GM12878 (cell line): ENCODE measurements at regions not wholly inside any gene's neighbourhood (a gene's known extent, or its start where the extent isn't known, plus 50 kb on each side); places are given as distances from the start of the nearest gene placed in this dataset.

Experiments used
- ATAC-seq: fragments of 200-7000 bp; cut with Tn5 transposase; 3 replicates; pipeline ENCODE4 v1.9.1; 2020; ENCODE audit warnings: mild to moderate bottlenecking, moderate library complexity
- BruUV-seq: library from RNA; stranded (reverse); fragments of 400-500 nt; replicated peaks from 2 replicates; lab custom pipeline; 2021; lab: Mats Ljungman, UMichigan
- CTCF ChIA-PET: fragments of 300-600 bp; sonication (Branson Sonifier 250); formaldehyde crosslinking; extraction: SDS; loops from one replicate; lab custom pipeline; 2021; ENCODE audit warnings: inconsistent platforms; lab: Yijun Ruan, JAX
- POLR2A ChIA-PET: fragments of 350-600 bp; formaldehyde crosslinking; extraction: SDS; loops from one replicate; lab custom pipeline; 2021; ENCODE audit warnings: inconsistent platforms; lab: Charles Lee
- RAD21 ChIA-PET: fragments of 300-600 bp; sonication (Branson Sonifier 250); formaldehyde crosslinking; loops from one replicate; lab custom pipeline; 2023; ENCODE audit warnings: antibody characterized with exemption; ENCODE audit not compliant: unreplicated experiment; lab: Charles Lee
- SMC1A ChIA-PET: fragments of 300-600 bp; sonication (Branson Sonifier 250); formaldehyde crosslinking; loops from one replicate; lab custom pipeline; 2023; ENCODE audit not compliant: unreplicated experiment, uncharacterized antibody; lab: Charles Lee
- DNase-seq: peaks from one replicate; pipeline ENCODE4 v3.0.0-alpha.2; 2011; ENCODE audit warnings: low read depth, low spot score
- FAIRE-seq: peaks from 3 replicates; lab custom pipeline; 2011; peaks lifted over from hg19 to GRCh38; lab: Jason Lieb, UNC
- H2AFZ ChIP-seq: 2 replicates; pipeline ENCODE4 v1.6.0; 2011; ENCODE audit warnings: low read depth, low read length, control low read depth; ENCODE audit not compliant: control insufficient read depth
- H3K27ac ChIP-seq: 2 replicates; pipeline ENCODE4 v1.5.1; 2011; ENCODE audit warnings: control low read depth; ENCODE audit not compliant: control insufficient read depth, insufficient read depth
- H3K27me3 ChIP-seq, 2 experiments: replicated peaks in 1 of 2; 2 replicates each; pipeline versions ENCODE4 v1.6.0 to v1.6.1; 2011; ENCODE audit warnings: low read length in 1 of 2; ENCODE audit not compliant: control insufficient read depth in 2 of 2, insufficient read depth in 2 of 2
- H3K36me3 ChIP-seq, 2 experiments: 2 replicates each; pipeline ENCODE4 v1.5.1; 2011; ENCODE audit warnings: low read length in 1 of 2; ENCODE audit not compliant: control insufficient read depth in 2 of 2, insufficient read depth in 2 of 2
- H3K4me1 ChIP-seq: 2 replicates; pipeline ENCODE4 v1.6.1; 2011; ENCODE audit warnings: mild to moderate bottlenecking, low read length, moderate library complexity, mixed read lengths; ENCODE audit not compliant: control insufficient read depth, insufficient read depth
- H3K4me2 ChIP-seq: 2 replicates; pipeline ENCODE4 v1.6.0; 2011; ENCODE audit warnings: control low read depth; ENCODE audit not compliant: control insufficient read depth, insufficient read depth
- H3K4me3 ChIP-seq: fragments of 200-600 bp; sonication (generic); 2 replicates; pipeline ENCODE4 v1.5.1; 2016
- H3K79me2 ChIP-seq: 2 replicates; pipeline ENCODE4 v1.6.0; 2011; ENCODE audit warnings: low read length; ENCODE audit not compliant: control insufficient read depth, insufficient read depth
- H3K9ac ChIP-seq: 2 replicates; pipeline ENCODE4 v1.8.0; 2011; ENCODE audit warnings: low read length, control low read depth, mixed read lengths; ENCODE audit not compliant: control insufficient read depth, insufficient read depth
- H3K9me3 ChIP-seq: replicated peaks from 3 replicates; pipeline ENCODE4 v1.5.1; 2011; ENCODE audit warnings: mild to moderate bottlenecking, low read length; ENCODE audit not compliant: control insufficient read depth, insufficient read depth
- H4K20me1 ChIP-seq: 2 replicates; pipeline ENCODE4 v1.6.0; 2011; ENCODE audit not compliant: control insufficient read depth, insufficient read depth
- E4F1 ChIP-seq: fragments of 450-650 bp; IDR thresholded peaks from 2 replicates; pipeline ENCODE4 v1.6.1; 2018; ENCODE audit warnings: borderline replicate concordance, mild to moderate bottlenecking; ENCODE audit not compliant: partially characterized antibody
- NR2C2 ChIP-seq: IDR thresholded peaks from 2 replicates; pipeline ENCODE4 v1.6.1; 2011; ENCODE audit warnings: borderline replicate concordance, low read depth; ENCODE audit not compliant: control insufficient read depth, insufficient read length
- POLR2AphosphoS5 ChIP-seq: IDR thresholded peaks from 2 replicates; pipeline ENCODE4 v1.6.1; 2011; ENCODE audit warnings: mild to moderate bottlenecking, low read length, inconsistent platforms
- RUNX3 ChIP-seq: IDR thresholded peaks from 2 replicates; pipeline ENCODE4 v1.6.1; 2012; ENCODE audit warnings: low read length, inconsistent platforms
- TAF1 ChIP-seq: IDR thresholded peaks from 2 replicates; pipeline ENCODE4 v1.6.1; 2011; ENCODE audit warnings: mild to moderate bottlenecking, low read depth, low read length, borderline replicate concordance
- TARDBP ChIP-seq: IDR thresholded peaks from 2 replicates; pipeline ENCODE4 v1.6.1; 2016; ENCODE audit warnings: borderline replicate concordance
- USF2 ChIP-seq: IDR thresholded peaks from 2 replicates; pipeline ENCODE4 v1.6.1; 2011; ENCODE audit warnings: low read depth, low read length, improper control_type of control experiment, borderline replicate concordance
- WGBS: methylation state at CpG from one replicate; pipeline ENCODE4 v1.1.6; 2016; ENCODE audit warnings: low lambda C conversion rate; ENCODE audit not compliant: insufficient replicate concordance, insufficient coverage; ENCODE audit errors: missing lambda C conversion rate; 5-methylcytosine and 5-hydroxymethylcytosine counted together
- in situ Hi-C: fragments of 300-500 bp; cut with MboI; formaldehyde crosslinking; loops from 9 replicates; pipeline ENCODE4 v1.14.3; 2018; ENCODE audit warnings: mixed read lengths
- intact Hi-C: fragments of 100-400 bp; cut with micrococcal nuclease; formaldehyde crosslinking; loops from one replicate; pipeline ENCODE4 v1.14.2; 2022; ENCODE audit not compliant: unreplicated experiment

GRCh38 chr2:7812231-7812995, 869.4 kb upstream of the ID2 start:
- DNase-seq: no peak
- ChIA-PET RAD21 (no interaction called here), CTCF (no interaction called here), SMC1A (interaction anchor here (1.7 to 1.9 kb wide), 2 partner anchors 35 to 87 kb away, joined by 4 read pairs; no protein-coding TSS in a partner anchor), POLR2A (no interaction called here)
- H3K27me3 ChIP-seq: no peaks in the 10 kb centered on the region
- no peaks in the 10 kb centered on the region for H4K20me1 ChIP-seq
- no peak overlapping the region for H2AFZ ChIP-seq
- no peaks in the 10 kb centered on the region for H3K4me1 ChIP-seq
- H3K4me2 ChIP-seq: no peak overlapping the region
- no peak for FAIRE-seq
- no peaks in the 10 kb centered on the region for H3K79me2 ChIP-seq
- 13% methylated on average over 2 of the region's 2 CpGs for WGBS
- H3K9me3 ChIP-seq: no peaks in the 10 kb centered on the region; the same call in 2 of the 3 replicates
- TF ChIP-seq TARDBP: no peak
- TF ChIP-seq POLR2AphosphoS5: no peak
- 0 out of 2 replicates have a peak, but pooled peaks have one; percentile 6 for TF ChIP-seq RUNX3
- ATAC-seq: no peak; the same call in 2 of the 3 replicates
- in situ Hi-C loops: no loop called here
- H3K9ac ChIP-seq: no peak overlapping the region
- no TSS peak for BruUV-seq
- intact Hi-C loops: no loop called here
- H3K27ac ChIP-seq: no peak overlapping the region
- no peak overlapping the region for H3K4me3 ChIP-seq
- no peaks in the 10 kb centered on the region for H3K36me3 ChIP-seq

GRCh38 chr2:7813541-7814292, 868.1 kb upstream of the ID2 start:
- ChIA-PET POLR2A (interaction anchor here (1.0 kb wide), 1 partner anchor 18 kb away, joined by 3 read pairs; no protein-coding TSS in a partner anchor), CTCF (no interaction called here), RAD21 (no interaction called here), SMC1A (interaction anchor here (0.7 to 1.9 kb wide), 5 partner anchors 10 to 89 kb away, joined by 3 to 4 read pairs (median 3); no protein-coding TSS in a partner anchor)
- H3K4me3 ChIP-seq: no peak overlapping the region
- no peaks in the 10 kb centered on the region for H3K79me2 ChIP-seq
- FAIRE-seq: no peak
- H2AFZ ChIP-seq: no peak overlapping the region
- H3K27me3 ChIP-seq: no peaks in the 10 kb centered on the region
- H3K9ac ChIP-seq: no peak overlapping the region
- H3K9me3 ChIP-seq: no peaks in the 10 kb centered on the region; the same call in 2 of the 3 replicates
- no peak for DNase-seq
- no TSS peak for BruUV-seq
- in situ Hi-C loops (no loop called here), intact Hi-C loops (no loop called here)
- H3K27ac ChIP-seq: no peak overlapping the region
- no peak overlapping the region for H3K4me2 ChIP-seq
- 63% methylated on average over 9 of the region's 9 CpGs for WGBS
- no peaks in the 10 kb centered on the region for H4K20me1 ChIP-seq
- no peaks in the 10 kb centered on the region for H3K4me1 ChIP-seq
- ATAC-seq: no peak
- TF ChIP-seq NR2C2 (no peak), TAF1 (no peak), USF2 (no peak), E4F1 (no peak)
- no peaks in the 10 kb centered on the region for H3K36me3 ChIP-seq
